ENCODE measurements at regions not wholly inside any gene's neighbourhood (a gene's known extent, or its start where the extent isn't known, plus 50 kb on each side); places are given as distances from the start of the nearest gene placed in this dataset.
"Not testable (repeated sequence)": the region's sequence is repeated elsewhere in the genome, so short reads cannot be mapped to it uniquely, and the experiment has no call there.

DNA sequence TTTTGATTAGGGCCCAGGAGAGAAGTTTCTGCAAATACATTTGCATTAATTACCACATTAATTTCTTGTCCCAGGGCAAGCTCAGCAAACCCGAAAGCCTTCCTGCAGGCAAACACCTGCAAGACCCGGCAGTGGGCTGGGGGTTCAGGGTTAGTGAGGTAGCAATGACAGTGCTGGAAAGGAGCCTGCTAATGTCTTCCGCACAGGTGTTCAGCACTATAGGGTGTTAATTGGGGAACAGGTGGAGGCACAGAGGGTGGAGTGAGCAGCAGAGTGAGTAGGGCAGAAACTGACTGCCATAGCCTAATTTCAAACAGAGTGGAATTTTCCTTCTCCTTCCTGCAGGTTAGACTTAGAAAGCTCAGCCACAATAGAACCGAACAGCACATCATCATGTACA is 50.9 kb upstream of the UBASH3B start:
- no peak for DNase-seq

GRCh38 chr11:122601141-122602125 is 54.1 kb upstream of the UBASH3B start:
- DNase-seq = no peak

- DNase-seq = no peak
Measured at GRCh38 chr11:122600290-122600689, 55.2 kb upstream of the UBASH3B start.

- DNase-seq = no peak
Measured at GRCh38 chr11:122599434-122599833, 56.1 kb upstream of the UBASH3B start.

DNA sequence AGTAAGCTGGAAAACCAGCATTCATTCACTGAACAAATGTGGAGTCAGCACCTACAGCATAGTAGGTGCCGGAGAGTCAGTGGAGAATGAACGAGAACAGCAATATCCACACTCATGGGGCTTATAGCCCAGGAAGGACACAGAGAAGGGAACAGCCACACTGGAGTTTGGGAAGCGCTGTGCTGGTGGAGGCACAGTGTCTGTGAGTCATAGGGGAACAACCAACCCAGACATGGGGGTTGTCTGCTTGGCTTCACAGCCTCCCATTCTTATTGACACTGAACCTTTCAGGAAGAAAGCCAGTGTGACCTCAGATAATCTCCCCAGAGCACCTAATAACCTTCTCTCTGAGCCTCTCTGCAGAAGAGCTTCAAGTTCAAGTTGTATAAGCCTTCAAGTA is 56.6 kb upstream of the UBASH3B start:
- no peak for DNase-seq

DNA sequence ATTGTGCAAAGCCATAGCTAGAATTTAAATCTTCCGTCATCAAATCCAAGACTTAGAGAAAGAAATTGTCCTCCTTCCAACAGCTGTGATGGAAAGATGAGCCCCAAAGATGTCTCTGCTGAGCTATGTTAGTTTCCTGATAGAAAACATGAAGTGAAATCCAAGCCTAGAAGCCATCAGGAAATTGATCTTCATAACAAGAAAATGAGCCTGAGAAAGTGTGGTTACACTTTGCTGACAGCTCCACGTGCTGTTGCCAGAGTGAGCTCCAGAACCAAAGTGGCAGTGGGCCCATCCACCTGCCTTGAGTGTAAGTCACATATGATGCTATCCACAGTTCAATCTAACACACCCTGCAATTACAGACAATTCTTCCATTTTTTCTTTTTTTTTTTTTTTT is 58.0 kb upstream of the UBASH3B start:
- DNase-seq = no peak

DNA sequence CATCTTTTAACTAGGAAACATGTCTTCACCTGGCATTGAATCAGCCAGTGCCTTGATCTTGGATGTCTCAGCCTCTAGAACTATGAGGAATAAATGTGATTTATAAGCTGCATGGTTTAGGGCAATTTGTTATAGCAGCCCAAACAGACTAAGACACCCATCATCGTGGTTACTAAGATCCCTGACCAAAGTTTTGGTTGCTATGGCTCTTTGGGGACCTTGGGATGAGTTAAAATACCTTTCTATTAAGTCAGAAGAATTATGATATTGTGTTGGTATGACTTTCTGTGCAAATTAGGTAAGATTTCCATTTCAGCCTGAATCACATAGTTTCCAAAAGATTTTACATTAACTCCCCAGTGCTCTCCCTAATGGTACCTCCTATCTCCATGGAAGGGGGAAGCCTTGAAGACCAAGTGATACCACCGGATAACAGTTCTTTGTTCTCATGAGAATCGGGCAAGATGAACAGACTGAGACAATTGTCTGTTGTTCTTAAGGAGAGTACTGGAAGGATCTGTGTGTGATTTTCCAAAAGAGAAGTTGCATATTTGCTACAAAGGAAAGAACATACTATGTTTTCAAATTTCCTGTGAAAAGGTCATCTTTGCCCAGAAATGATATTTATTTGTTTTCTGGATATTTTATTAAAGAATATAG is 60.4 kb upstream of the UBASH3B start:
- DNase-seq = no peak

DNA sequence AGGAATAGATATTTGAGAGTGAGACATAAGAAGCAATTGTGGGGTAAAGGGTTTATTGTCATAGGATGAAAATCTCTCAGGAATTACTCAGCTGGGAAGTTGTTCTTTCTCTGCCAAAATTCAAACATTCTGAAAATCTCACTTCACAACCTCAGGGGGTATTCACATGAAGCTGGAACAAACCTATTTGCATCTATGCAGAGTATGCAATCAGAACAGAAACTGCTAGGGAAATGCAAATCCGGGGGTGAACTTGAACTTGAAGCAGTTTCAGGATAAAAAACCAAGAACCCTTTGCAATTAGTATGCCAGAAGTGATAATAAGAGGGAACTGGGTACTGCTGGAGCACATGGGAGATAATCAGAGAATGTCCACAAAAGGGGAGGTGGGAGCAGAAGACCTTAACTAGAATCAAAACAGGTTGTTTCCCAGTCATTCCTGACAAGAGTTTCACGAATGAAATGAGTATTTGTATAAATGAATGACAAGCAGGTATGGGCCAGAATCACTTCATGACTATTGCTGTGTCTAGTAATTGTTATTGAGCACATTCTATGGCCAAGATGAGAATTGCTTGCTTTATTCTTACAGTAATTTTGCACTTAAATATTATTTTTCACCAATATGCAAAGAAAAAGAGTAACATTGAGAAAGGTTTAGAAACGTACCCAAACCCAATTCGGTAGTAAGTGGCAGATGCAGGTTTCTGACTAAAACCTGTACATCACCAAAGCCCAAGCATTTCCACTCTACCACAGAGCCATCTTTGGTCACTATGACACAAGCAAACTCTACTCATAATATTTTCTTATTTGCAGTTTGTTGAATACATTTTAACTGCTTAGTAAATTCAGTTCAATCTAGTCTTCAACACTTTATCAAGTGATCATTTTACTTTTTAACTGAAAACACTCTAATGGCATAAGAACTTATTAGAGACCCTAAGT is 61.8 kb upstream of the UBASH3B start:
- DNase-seq = no peak

DNA sequence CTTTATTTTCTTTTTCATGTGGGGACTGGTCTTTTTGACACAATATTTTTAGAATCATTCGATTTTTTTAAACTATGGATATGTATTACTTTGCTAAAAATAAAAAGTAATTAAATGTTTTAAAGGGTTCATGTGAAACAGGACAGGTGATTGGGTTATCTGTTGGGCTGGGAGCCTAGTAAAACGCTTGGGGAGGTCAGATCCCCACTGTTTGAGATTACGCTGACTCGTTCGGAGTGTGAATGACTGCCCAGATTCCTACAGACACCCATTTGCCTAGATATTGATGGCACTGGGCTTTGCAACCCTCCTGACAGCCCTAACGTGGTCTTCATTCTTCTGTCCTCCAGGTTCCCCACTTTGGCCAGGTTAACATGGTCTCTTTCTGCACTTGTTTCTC is 62.9 kb upstream of the UBASH3B start:
- DNase-seq = no peak

GRCh38 chr11:122584670-122585069 is 70.9 kb upstream of the UBASH3B start:
- no peak for DNase-seq

- not testable (repeated sequence) for DNase-seq
Measured at GRCh38 chr11:122580071-122580470, 75.5 kb upstream of the UBASH3B start.

DNA sequence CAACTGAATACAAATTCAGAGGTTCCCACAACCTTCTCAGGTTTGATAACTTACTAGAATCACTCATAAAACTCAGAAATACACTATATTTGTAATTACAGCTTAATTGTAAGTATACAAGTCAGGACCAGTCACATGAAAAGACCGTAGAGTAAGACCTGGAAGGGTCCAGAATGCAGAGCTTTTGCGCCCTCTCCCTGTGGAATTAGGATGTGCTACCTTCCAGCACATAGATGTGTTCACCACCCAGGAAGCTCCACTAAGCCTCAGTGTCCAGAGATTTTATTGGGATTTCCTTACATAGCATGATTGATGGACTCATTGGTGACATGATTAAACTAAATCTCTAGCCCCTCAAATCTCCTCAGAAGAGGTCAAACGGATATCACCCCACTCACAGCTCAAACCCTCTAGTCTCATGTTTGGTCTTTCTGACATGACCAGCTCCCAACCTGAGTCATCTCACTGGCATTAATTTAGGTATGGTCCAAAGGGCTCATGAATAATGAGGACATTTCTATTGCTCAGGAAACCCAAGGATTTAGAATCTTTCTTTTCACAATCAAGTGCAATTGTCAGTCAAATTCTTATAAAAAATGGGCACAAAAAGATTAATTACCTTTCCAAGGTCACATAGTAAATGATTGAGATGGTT is 77.2 kb upstream of the UBASH3B start:
- no peak for DNase-seq

GRCh38 chr11:122572592-122572991 is 82.9 kb upstream of the UBASH3B start:
- no peak for DNase-seq

DNA sequence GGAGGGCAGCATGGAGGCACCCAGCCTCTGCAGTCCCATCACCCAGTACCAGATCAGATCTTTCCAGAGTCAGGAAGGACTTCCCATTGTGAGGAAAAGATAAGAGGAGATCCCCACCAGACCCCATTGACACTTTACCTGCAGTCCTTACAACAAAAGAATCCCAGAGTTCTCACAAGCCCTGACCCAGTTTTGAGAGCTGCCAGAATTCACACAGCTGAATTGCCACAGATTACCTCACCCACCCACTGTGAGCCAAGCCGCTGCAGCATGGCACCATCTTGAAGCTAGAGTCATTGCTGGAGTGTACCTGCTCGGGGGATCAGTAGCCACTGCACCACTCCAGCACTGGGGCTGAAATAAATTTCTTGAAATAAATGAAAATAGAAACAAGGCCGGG is 91.8 kb upstream of the UBASH3B start:
- no peak for DNase-seq

GRCh38 chr11:122559734-122560382 is 95.7 kb upstream of the UBASH3B start:
- no peak for DNase-seq

DNA sequence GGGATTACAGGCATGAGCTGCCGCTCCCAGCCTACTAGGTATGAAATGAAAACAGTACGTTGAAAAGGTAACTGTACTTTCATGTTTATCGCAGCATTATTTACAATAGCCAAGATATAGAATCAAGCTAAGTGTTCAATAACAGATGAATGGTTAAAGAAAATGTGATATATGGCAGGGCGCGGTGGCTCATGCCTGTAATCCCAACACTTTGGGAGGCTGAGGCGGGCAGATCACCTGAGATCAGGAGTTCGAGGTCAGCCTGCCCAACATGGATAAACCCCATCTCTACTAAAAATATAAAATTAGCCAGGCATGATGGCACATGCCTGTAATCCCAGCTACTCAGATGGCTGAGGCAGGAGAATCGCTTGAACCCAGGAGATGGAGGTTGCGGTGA is 96.3 kb upstream of the UBASH3B start:
- DNase-seq = not testable (repeated sequence)

DNA sequence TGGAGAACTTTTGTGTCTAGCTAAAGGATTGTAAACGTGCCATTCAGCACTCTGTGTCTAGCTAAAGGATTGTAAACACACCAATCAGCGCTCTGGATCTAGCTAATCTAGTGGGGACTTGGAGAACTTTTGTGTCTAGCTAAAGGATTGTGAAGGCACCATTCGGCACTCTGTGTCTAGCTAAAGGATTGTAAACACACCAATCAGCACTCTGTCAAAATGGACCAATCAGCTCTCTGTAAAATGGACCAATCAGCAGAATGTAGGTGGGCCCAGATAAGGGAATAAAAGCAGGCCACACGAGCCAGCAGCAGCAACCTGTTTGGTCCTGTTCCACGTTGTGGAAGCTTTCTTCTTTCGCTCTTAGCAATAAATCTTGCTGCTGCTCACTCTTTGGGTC is 98.4 kb upstream of the UBASH3B start:
- not testable (repeated sequence) for DNase-seq

- DNase-seq = no peak
Measured at GRCh38 chr11:122556605-122557004, 98.9 kb upstream of the UBASH3B start.

- DNase-seq = no peak
Measured at GRCh38 chr11:122538060-122538459, 117.5 kb upstream of the UBASH3B start.

DNA sequence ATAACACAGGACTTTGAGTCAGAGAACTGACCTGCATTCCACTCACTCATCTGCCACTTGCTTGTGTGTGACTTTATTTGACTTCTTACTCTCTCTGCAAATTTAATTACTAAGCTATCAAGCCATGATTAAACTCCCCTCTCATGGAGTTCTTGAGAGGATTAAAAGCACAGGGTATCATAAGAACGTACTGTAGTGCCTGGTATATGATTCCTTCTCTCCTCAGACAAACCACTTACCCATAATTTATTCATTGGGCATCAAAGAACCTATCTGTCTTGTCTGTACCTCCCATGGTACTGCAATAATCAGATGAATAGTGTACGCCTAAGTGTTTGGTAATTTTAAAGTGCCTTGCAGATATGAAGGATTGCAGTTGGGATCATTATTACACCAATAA is 130.6 kb upstream of the UBASH3B start:
- DNase-seq = no peak

DNA sequence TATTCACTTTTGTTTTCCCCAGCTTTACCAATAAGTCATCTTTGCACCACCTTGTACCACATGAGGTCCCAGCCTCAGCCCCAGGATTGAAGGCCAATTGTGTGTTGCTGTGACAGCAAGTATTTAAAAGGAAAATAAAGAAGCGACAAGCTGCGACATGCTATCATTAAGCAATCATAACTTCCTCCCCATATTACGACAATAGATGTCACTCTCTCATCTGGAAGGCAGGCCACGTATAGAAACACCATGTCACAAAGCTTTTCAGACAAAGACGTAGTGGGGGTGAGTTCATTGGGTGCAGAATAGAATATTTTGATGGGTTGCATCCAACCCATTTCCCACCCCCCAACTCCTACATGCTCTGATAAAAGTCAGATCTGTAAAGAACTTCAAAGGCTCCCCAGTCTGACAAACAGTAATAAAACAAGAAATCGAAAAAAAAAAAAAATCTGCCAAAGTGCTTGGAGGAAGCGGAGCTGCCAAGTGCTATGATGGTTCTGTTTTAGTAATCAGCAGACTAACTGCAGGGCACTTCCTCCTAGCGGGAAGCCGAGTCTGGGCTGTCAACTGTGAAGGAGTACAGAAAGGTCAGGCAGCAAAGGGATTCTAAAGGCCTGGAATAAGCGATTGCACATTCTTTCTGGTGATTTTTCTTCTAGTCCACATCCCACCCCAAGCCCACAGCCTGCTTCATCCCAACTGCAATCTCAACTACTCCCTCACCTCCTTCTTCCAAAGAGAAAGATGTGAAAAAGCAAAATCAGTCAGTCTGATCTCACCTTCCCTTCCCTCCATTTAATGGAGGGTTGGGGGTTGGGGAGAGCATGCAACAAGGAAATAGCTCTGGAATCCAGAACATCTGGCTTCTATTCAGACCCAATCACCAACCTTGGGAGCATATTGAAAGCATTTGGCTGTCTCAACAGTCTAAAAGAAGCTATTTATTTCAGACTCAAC is 131.4 kb upstream of the UBASH3B start:
- DNase-seq = no peak
